Activated CD4-positive, CD25-positive, alpha-beta regulatory T cell treated with anti-CD3 and anti-CD28 coated beads, Interleukin-2, amount 50 U/mL, for 72 hours (primary cell): ENCODE measurements at regions not wholly inside any gene's neighbourhood (a gene's known extent, or its start where the extent isn't known, plus 50 kb on each side); places are given as distances from the start of the nearest gene placed in this dataset.
A peak's percentile ranks its signal among the peaks of the same experiment; 100 is the strongest.
"Not testable (repeated sequence)": the region's sequence is repeated elsewhere in the genome, so short reads cannot be mapped to it uniquely, and the experiment has no call there.

Experiments
- DNase-seq: peaks from one replicate; pipeline ENCODE4 v3.0.0; 2021

DNA sequence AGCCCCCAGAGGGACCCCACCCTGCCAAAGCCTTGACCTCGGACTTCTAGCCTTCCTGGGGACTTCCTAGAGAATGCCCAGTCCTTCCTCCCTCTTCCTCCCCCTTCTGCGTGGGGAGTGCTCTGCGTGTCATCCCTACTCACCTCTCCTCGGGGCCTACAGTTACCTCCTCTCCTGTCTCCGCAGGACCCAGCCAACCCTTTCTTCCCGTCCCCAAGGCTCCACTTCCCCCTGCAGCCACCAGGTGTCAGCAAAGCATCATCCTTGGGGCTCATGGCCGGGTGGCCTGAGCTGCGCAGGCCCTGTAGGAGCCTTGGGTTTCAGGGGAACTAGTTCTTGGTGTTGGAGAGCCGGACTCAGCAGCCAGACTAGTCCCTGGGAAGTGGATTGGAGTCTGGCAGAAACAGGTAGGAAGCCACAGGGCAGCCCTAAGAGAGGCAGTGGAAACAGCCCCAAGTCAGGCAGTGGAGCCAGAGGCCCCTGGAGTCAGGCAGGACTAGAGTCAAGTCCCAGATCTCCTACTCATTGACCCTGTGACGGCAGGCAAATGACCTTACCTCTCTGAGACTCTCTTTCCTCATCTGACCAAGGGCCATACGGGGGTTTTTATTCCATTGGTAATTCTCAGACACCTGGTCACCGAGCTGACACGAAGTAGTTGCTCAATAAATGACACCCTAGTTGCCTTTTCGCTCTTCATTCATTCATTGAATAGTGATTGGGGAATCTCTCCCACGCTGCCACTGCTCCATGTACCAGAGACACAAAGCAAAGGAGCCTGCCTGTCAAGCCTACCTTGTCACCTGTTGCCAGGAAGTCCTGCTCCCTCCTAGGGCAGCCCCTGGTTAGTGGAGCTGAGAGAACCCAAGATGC, 101.8 kb upstream of the GRK3 start:
- peak; percentile 81 for DNase-seq

DNA sequence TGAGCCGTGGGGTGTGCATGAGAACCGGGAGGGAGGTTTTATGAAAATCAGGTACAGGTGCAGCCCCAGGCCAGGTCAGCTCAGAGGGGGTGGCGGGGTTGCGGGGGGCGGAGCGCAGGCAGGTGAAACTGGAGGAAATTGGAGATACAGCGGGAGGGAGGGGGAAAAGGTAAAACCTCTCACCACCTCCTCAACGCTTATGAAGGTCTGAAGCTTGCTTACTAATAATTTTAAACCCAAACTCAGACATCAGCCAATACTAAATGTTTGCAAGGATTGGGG, 101.2 kb upstream of the GRK3 start:
- DNase-seq = not testable (repeated sequence)

DNA sequence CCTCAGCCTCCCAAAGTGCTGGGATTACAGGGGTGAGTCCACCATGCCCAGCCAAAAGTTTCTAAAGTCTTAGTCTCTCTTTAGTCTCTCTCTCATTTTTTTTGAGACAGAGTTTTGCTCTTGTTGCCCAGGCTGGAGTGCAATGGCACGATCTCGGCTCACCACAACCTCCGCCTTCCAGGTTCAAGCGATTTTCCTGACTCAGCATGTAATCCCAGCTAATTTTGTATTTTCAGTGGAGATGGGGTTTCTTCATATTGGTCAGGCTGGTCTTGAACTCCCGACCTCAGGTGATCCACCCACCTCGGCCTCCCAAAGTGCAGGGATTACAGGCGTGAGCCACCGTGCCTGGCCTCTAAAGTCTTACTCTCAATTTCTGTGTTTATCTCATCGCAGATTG, 100.1 kb upstream of the GRK3 start:
- not testable (repeated sequence) for DNase-seq

- DNase-seq = no peak
Observed at GRCh38 chr22:25465949-25466348, 98.5 kb upstream of the GRK3 start.

GRCh38 chr22:25472382-25472781, 92.1 kb upstream of the GRK3 start:
- no peak for DNase-seq

GRCh38 chr22:25475257-25476022, 89.0 kb upstream of the GRK3 start:
- DNase-seq = no peak

DNA sequence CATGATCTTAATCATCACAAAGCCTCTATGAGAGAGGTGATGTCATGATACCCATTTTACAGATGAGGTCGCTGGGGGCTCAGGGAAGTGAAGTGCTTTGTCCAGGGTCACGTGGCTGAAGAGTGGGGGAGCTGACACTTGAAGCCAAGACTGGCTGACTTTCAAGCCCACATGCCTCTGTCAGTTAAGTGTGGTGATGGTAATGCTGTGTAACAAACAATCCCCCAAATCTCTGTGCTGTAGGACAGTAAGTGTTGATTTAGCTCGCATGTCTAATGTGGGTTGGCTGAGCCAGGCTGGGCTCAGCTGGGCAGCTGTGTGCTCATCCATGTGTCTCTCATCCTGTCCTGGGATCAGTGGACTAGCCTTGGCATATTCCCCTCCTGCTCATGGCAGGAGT, 87.1 kb upstream of the GRK3 start:
- no peak for DNase-seq

DNA sequence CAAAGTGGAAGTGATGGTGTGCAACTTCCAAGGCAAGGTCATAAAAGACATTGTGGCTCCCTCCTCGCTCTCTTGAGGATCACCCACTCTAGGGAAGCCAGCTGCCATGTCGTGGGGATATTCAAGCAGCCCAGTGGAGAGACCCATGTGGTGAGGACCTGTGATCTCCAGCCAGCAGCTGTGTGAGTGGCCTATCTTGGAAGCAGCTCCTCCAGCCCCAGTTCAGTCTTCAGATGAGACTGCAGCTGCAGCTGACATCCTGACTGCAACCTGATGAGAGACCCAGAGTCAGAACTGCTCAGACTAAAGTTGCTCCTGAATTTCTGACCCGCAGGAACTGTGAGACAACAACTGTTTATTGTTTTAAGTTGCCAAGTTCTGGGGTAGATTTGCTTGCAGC, 86.4 kb upstream of the GRK3 start:
- DNase-seq = no peak

GRCh38 chr22:25478528-25478927, 85.9 kb upstream of the GRK3 start:
- DNase-seq = no peak

GRCh38 chr22:25480868-25481267, 83.6 kb upstream of the GRK3 start:
- DNase-seq = not testable (repeated sequence)

GRCh38 chr22:25482091-25482760, 82.2 kb upstream of the GRK3 start:
- DNase-seq = no peak

DNA sequence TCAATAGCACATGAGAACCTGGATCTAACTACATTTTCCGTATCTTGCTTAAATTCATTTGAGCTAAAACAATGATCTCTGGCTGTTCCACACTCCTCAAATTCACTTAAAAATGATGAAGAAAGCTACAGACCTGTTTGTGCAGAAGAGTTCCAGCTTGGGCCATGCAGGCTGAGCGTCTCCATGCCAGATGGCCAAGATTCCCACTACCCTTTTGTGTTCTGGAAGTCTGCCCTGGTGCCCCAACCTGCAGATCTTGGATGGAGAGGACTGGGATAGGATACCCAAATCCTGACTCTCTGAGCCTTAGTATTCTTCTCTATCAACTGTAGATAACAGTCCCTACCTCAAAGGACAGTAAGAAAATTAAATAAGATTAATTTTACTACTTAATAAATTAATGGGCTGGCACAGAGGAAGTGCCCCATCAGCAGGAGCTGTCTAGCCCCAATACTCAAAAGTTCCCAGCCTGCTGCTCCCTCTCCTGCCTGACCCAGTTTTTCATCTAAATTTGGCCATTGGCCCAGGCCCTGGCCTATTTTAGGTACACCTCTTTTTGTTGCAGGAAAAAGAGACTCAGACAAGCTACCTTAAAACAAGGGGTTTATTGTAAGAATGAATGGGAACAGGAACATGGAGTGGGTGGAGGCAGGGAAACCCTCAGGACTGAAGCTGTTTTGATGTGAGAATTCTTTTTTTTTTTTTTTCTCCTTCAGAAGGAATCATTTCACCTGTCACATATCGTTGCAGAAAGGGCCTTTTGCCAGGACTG, 81.4 kb upstream of the GRK3 start:
- DNase-seq = no peak

- DNase-seq = no peak
Observed at GRCh38 chr22:25483931-25484330, 80.5 kb upstream of the GRK3 start.

DNA sequence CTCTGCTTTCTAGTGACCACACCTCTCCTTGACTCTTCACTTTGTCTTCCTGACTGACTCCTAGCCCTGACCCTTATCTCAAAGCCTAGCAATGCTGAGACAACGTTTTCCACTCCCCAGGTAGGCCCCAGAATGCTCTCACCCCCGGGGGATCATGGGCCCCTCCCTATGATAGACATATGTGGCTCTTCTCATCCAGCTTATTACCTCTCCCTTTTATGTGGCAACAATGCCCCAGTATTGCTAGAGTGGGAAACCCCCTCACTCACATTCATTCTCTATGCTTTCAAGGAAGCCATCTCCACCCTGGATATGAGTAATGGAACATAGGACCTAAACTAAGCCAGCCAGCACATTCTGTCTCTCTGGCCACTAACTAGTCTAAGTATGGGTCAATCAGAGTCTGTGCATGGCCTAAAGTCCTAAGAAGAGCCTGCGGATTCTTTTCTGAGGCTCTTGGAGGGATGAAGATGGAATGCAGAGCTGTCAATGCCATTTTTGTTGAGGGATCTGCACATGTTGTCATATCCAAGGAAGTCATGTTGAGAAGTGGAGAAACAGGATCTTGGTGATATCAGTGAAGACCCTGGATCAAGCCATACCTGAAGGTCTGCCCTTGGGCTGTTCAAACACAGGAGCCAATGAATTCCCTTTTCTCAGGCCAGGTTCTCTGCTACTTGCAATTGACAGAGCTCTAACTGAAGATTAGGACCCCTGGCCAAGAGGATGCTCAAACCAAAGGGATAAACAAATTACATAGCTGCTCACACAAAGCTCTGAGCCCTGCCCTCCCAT, 79.8 kb upstream of the GRK3 start:
- no peak for DNase-seq

DNA sequence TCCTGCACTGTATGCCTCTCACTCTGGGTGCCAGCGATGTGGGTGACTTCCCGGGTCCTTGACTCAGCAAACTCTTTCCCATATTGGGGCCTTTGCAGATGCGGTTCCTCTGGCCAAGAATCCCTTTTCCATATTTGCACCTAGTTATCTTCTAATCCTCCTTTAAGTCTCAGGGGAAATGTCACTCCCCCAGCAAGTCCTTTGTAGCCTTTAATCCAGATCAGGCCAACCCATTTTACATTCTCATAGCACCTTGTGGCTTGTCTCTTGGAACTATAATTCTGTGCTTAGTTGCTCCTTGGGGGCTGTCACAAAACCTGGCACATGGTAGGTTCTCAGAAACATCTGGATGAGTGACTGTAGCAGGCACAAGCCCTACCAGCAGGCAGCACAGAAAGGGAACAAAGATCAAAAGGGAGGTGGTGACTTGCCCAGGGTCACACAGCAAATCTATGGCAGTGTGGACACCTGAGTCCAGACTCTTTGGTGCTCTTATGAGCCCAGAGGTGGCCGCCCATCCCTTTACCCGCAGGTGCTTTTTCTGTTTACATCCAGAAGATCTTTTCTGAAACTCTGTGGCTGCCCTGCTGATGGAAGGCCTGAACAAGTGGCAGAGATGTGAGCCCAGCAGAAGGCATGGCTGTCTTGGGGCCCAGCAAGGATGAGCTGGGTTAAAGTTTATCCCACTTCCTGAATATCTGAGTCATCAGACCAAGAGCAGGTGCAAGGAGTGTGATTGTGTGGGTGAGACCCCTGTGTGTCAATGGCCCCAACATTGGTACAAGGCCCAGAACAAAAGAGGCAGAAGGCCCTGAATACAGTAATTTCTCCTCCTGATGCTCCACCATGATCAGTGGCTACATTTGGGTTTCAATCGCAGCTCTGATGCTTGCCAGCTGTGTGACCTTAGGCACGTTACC, 78.6 kb upstream of the GRK3 start:
- no peak for DNase-seq

- no peak for DNase-seq
Observed at GRCh38 chr22:25487508-25487907, 77.0 kb upstream of the GRK3 start.

DNA sequence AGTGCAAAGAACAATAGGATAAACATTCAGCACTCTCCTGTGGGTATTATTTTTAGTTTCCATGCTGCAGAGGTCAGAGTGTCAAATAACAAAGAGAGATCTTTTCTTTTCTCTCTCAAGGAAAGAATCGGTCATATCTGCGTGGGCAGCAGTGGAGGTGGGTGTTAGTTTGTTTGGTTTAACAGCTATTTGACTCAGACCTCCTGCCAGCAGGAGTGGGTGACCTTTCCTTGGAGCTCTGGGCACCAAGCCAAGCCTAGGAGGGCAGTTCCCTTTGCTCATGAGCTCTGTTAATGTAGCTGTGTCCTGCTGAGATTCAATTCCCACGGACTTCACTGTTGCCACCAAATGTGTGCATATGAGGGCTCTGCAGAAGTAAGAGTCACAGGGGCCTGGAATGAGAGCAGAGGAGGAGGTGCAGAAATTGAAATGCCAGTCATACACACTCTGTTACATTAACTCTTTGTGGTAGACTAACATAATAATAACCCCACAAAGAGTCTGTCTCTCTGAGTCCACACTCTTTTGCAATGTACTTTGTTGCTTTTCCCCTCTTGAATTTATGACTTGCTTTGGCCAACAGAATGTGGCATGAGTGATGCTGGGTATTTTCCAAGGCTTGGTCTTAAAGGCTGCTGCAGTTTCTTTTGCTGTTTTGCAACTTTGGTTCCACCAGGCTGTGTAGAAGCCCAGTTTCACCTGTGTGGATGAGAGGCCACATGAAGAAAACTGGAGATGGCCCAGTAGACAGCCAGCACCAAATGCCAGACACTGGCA, 76.0 kb upstream of the GRK3 start:
- no peak for DNase-seq

GRCh38 chr22:25489947-25490346, 74.5 kb upstream of the GRK3 start:
- no peak for DNase-seq

GRCh38 chr22:25490896-25491295, 73.6 kb upstream of the GRK3 start:
- no peak for DNase-seq

GRCh38 chr22:25492162-25492561, 72.3 kb upstream of the GRK3 start:
- DNase-seq = no peak
